IMR-90 (cell line): ENCODE measurements at regions not wholly inside any gene's neighbourhood (a gene's known extent, or its start where the extent isn't known, plus 50 kb on each side); places are given as distances from the start of the nearest gene placed in this dataset.

ENCODE experiments used
- ATAC-seq: fragments of 200-7000 bp; cut with Tn5 transposase; 2 replicates; pipeline ENCODE4 v1.9.1; 2020; ENCODE audit warnings: low read depth, mild to moderate bottlenecking, moderate library complexity
- BruUV-seq: library from RNA; stranded (reverse); fragments of 400-500 nt; replicated peaks from 2 replicates; lab custom pipeline; 2021; lab: Mats Ljungman, UMichigan
- CTCF ChIA-PET: fragments of 300-600 bp; formaldehyde crosslinking; extraction: SDS; loops from one replicate; lab custom pipeline; 2021; ENCODE audit warnings: antibody characterized with exemption; lab: Yijun Ruan, JAX
- POLR2A ChIA-PET: fragments of 300-600 bp; sonication (Branson Sonifier 250); formaldehyde crosslinking; loops from one replicate; lab custom pipeline; 2022; ENCODE audit warnings: antibody characterized with exemption; ENCODE audit not compliant: unreplicated experiment; lab: Charles Lee
- DNase-seq: peaks from one replicate; pipeline ENCODE4 v3.0.0; 2013
- H2AFZ ChIP-seq: replicated peaks from 2 replicates; pipeline ENCODE3; 2013; ENCODE audit warnings: low read length, mild to moderate bottlenecking; ENCODE audit not compliant: poor library complexity
- H2AK5ac ChIP-seq: 2 replicates; pipeline ENCODE4 v1.6.1; 2013; ENCODE audit warnings: low read depth, low read length, inconsistent platforms
- H2AK9ac ChIP-seq: replicated peaks from 2 replicates; pipeline ENCODE3; 2013; ENCODE audit warnings: mild to moderate bottlenecking, low read depth, low read length, moderate library complexity; ENCODE audit not compliant: poor library complexity
- H2BK120ac ChIP-seq: 2 replicates; pipeline ENCODE4 v1.6.1; 2013; ENCODE audit warnings: low read depth, low read length, inconsistent platforms
- H2BK15ac ChIP-seq: 3 replicates; pipeline ENCODE4 v1.6.1; 2013; ENCODE audit warnings: low read depth, low read length, inconsistent platforms
- H2BK20ac ChIP-seq: 2 replicates; pipeline ENCODE4 v1.6.1; 2013; ENCODE audit warnings: low read depth, mild to moderate bottlenecking, inconsistent platforms, low read length, moderate library complexity
- H2BK5ac ChIP-seq: 2 replicates; pipeline ENCODE4 v1.6.1; 2013; ENCODE audit warnings: mild to moderate bottlenecking, low read depth, low read length, inconsistent platforms; ENCODE audit not compliant: poor library complexity, severe bottlenecking
- H3K14ac ChIP-seq: replicated peaks from 2 replicates; pipeline ENCODE4 v1.6.1; 2013; ENCODE audit warnings: low read depth, low read length, inconsistent platforms
- H3K18ac ChIP-seq: 2 replicates; pipeline ENCODE4 v1.6.1; 2013; ENCODE audit warnings: low read depth, low read length, control low read depth
- H3K23ac ChIP-seq: 2 replicates; pipeline ENCODE4 v1.6.1; 2013; ENCODE audit warnings: low read depth, low read length, inconsistent platforms
- H3K27ac ChIP-seq: 2 replicates; pipeline ENCODE4 v1.5.1; 2013; ENCODE audit warnings: mild to moderate bottlenecking, control low read depth, low read length; ENCODE audit not compliant: insufficient read depth
- H3K27me3 ChIP-seq: 2 replicates; pipeline ENCODE4 v1.6.1; 2013; ENCODE audit warnings: low read length; ENCODE audit not compliant: control insufficient read depth, insufficient read depth
- H3K36me3 ChIP-seq: 2 replicates; pipeline ENCODE4 v1.6.1; 2013; ENCODE audit warnings: low read length, mixed read lengths; ENCODE audit not compliant: control insufficient read depth, insufficient read depth
- H3K4ac ChIP-seq: 2 replicates; pipeline ENCODE4 v1.6.1; 2013; ENCODE audit warnings: low read depth, low read length, inconsistent platforms
- H3K4me1 ChIP-seq: 2 replicates; pipeline ENCODE4 v1.6.1; 2013; ENCODE audit warnings: low read length, mixed read lengths; ENCODE audit not compliant: control insufficient read depth, insufficient read depth
- H3K4me2 ChIP-seq: 2 replicates; pipeline ENCODE4 v1.6.1; 2013; ENCODE audit warnings: low read depth, mild to moderate bottlenecking, control low read depth, low read length, moderate library complexity
- H3K4me3 ChIP-seq: 2 replicates; pipeline ENCODE4 v1.5.1; 2013; ENCODE audit warnings: low read depth, mild to moderate bottlenecking, control low read depth, low read length, moderate library complexity; ENCODE audit not compliant: insufficient read depth
- H3K56ac ChIP-seq: 2 replicates; pipeline ENCODE4 v1.6.1; 2013; ENCODE audit warnings: low read length, inconsistent platforms; ENCODE audit not compliant: insufficient read depth; ENCODE audit errors: extremely low read depth
- H3K79me1 ChIP-seq, 2 experiments: 2 replicates each; pipeline ENCODE4 v1.6.1; 2013; ENCODE audit warnings: low read length in 2 of 2, inconsistent platforms in 1 of 2, low read depth in 1 of 2
- H3K9ac ChIP-seq: 2 replicates; pipeline ENCODE4 v1.6.1; 2013; ENCODE audit warnings: low read depth, low read length, control low read depth
- H3K9me1 ChIP-seq: 2 replicates; pipeline ENCODE4 v1.6.1; 2013; ENCODE audit warnings: low read length, inconsistent platforms; ENCODE audit not compliant: insufficient read depth
- H3K9me3 ChIP-seq: 2 replicates; pipeline ENCODE4 v1.6.1; 2013; ENCODE audit warnings: low read length; ENCODE audit not compliant: control insufficient read depth, insufficient read depth
- H4K20me1 ChIP-seq: 2 replicates; pipeline ENCODE4 v1.6.1; 2013; ENCODE audit warnings: low read length, inconsistent platforms; ENCODE audit not compliant: insufficient read depth
- H4K5ac ChIP-seq: 2 replicates; pipeline ENCODE4 v1.6.1; 2013; ENCODE audit warnings: mild to moderate bottlenecking, low read depth, low read length, control low read depth
- H4K8ac ChIP-seq, 2 experiments: 2 replicates each; pipeline ENCODE4 v1.6.1; 2013; ENCODE audit warnings: low read depth in 2 of 2, low read length in 2 of 2, control low read depth in 1 of 2, inconsistent platforms in 1 of 2
- H4K91ac ChIP-seq: 2 replicates; pipeline ENCODE4 v1.6.1; 2013; ENCODE audit warnings: low read depth, low read length, inconsistent platforms; ENCODE audit not compliant: insufficient read depth
- POLR2A ChIP-seq: IDR thresholded peaks from 2 replicates; pipeline ENCODE4 v1.6.1; 2012; ENCODE audit warnings: mild to moderate bottlenecking, low read depth, low read length
- RFX5 ChIP-seq: IDR thresholded peaks from 2 replicates; pipeline ENCODE4 v1.8.0; 2012; ENCODE audit warnings: low read depth, mild to moderate bottlenecking, low read length, moderate library complexity
- WGBS, 2 experiments: methylation state at CpG; one replicate each; pipeline versions ENCODE4 v1.1.5 to v1.1.7; 2013; ENCODE audit warnings: missing lambda C conversion rate in 2 of 2; ENCODE audit not compliant: insufficient read length in 1 of 2; ENCODE audit errors: extremely low coverage in 2 of 2; 5-methylcytosine and 5-hydroxymethylcytosine counted together
- dilution Hi-C: fragments of 300-500 bp; cut with HindIII; formaldehyde crosslinking; loops from one replicate; pipeline ENCODE4 v1.14.3; 2018; ENCODE audit warnings: low sequenced_read_pairs; ENCODE audit not compliant: unreplicated experiment
- in situ Hi-C: fragments of 300-500 bp; cut with MboI; formaldehyde crosslinking; loops from 3 replicates; pipeline ENCODE4 v1.14.3; 2019; ENCODE audit warnings: low sequenced_read_pairs, inconsistent platforms, mixed read lengths
- intact Hi-C: fragments of 100-400 bp; cut with micrococcal nuclease; formaldehyde crosslinking; loops from 2 replicates; pipeline ENCODE4 v1.10.0; 2022

DNA sequence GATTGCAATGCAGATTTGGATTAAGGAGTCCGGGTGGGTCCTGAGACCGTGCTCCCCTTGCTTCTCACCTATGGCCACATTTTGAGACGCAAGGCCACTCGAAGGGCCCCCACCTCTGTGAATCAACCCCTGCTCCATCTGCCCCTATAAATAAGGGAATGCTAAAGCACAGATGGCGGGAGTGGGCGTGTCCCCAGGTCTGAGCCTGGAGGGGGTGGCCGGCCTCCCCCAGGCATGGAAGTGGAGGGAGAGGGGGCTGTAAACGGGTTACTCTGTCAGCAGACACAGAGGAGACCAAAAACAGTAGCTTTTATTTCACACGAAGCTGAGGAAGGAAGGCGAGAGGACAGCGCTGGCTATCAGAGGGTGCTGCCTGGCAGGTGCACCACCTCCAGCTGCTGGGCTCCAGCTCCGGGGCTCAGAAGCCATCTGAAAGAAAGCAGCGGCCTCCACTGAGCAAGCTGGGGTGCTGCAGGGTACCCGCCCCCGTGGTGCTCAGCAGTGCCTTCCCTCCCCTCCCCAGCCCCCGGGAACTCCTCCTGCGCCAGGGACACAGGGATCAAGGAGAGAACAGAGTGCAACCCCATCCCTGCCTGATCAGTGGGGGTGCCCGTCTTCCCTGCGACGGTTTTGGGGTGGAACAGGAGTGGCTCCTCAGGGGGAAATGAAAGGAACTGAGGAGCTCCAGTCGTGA is 56.7 kb upstream of the RAB6C start:
- no peaks in the 10 kb centered on the region for H3K36me3 ChIP-seq
- no peak overlapping the region for H2BK20ac ChIP-seq
- no peak overlapping the region for H3K9ac ChIP-seq
- no peak overlapping the region for H3K4ac ChIP-seq
- H3K79me1 ChIP-seq: no peaks in the 10 kb centered on the region
- DNase-seq (no peak), ATAC-seq (no peak)
- TF ChIP-seq POLR2A (no peak), RFX5 (no peak)
- no peak overlapping the region for H3K27ac ChIP-seq
- H3K4me1 ChIP-seq: no peaks in the 10 kb centered on the region
- intact Hi-C loops (loop anchor here (1.0 to 5.0 kb wide), 2 partner anchors 1600 to 1859 kb away; no protein-coding TSS in a partner anchor), in situ Hi-C loops (no loop called here), dilution Hi-C loops (no loop called here)
- H3K18ac ChIP-seq: no peak overlapping the region
- H3K4me3 ChIP-seq: no peak overlapping the region
- no peak overlapping the region for H2BK15ac ChIP-seq
- H2BK120ac ChIP-seq: no peak overlapping the region
- CTCF ChIA-PET: interaction anchor here (1.4 kb wide), 1 partner anchor 1859 kb away, joined by 6 read pairs; no protein-coding TSS in a partner anchor
- H3K4me2 ChIP-seq: no peak overlapping the region
- H3K14ac ChIP-seq: no peak overlapping the region
- H3K9me1 ChIP-seq: no peaks in the 10 kb centered on the region
- no peaks in the 10 kb centered on the region; the same call in 1 of the 2 replicates for H3K27me3 ChIP-seq
- H4K5ac ChIP-seq: no peak overlapping the region
- no peak overlapping the region for H3K56ac ChIP-seq
- H2AFZ ChIP-seq: peak overlapping the region; percentile 21
- H4K20me1 ChIP-seq: no peaks in the 10 kb centered on the region
- no peak overlapping the region for H2BK5ac ChIP-seq
- BruUV-seq: no TSS peak
- H4K91ac ChIP-seq: no peak overlapping the region
- WGBS, 2 experiments: 13% methylated on average over 3 of the region's 21 CpGs; no CpG with 5 or more reads in 1 of the 2 experiments
- no peak overlapping the region for H4K8ac ChIP-seq
- H2AK5ac ChIP-seq: no peak overlapping the region
- POLR2A ChIA-PET: no interaction called here
- no peak overlapping the region for H2AK9ac ChIP-seq
- H3K9me3 ChIP-seq: no peaks in the 10 kb centered on the region
- no peak overlapping the region for H3K23ac ChIP-seq
